ENCODE measurements at regions not wholly inside any gene's neighbourhood (a gene's known extent, or its start where the extent isn't known, plus 50 kb on each side); places are given as distances from the start of the nearest gene placed in this dataset.

DNA sequence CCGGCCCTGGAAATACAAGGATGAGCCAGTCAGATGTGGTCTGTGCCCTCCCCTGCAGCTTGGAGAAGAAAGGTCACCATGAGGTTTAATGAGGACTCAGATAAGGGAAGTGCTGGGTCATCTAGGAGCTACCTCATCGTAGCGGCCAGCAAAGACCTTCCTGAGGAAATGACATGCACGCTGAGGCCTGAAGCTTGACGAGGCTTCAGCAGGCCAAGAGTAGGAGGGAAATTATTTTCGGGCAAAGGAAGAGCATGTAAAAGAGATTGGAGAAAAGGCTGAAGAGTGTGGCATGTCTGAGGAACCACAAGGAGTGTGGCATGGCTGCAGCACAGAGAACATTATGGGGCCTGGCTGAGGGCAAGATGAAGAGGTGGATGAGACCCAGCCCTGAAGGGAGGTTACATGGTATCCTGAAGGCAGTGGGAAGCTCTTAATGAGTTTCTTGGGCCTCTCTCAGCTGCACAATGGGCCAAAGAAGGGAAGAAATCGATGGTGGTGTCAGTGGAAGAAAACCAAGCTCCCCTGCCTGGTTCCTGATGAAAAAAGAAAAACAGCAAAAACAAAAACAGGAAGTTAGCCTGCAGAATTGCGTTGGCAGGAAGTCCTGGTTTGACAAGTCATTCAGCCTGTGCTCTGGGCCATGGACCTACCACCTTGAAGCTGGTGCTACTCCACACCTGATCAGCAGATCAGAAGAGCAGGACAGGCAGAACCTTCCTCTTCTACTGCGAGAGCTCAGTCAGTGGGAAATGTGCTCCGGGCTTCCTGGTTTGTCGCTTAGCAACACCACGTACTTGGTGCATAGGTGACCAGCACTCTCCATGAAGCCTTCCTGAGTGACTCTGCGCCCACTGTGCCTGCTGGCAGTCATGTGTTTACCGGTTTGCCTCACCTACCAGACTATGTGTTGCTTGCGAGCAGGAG, 134.5 kb upstream of the KLF3 start:
- intact Hi-C loops (cut with micrococcal nuclease; ENCODE audit: unreplicated experiment) = no loop called here
- Histone ChIP-seq H3K9me3 (ENCODE audit: low read length) (no peaks in the 10 kb centered on the region), H3K4me2 (ENCODE audit: low read length) (peak overlapping the region; percentile 4; the same call in 1 of the 2 replicates), H4K20me1 (ENCODE audit: insufficient read depth, low read length) (no peaks in the 10 kb centered on the region), H3K9me2 (ENCODE audit: insufficient read depth, low read length) (no peaks in the 10 kb centered on the region), H3K79me2 (ENCODE audit: insufficient read depth, low read depth, low read length) (no peaks in the 10 kb centered on the region), H3K4me3 (ENCODE audit: low read depth, low read length, poor library complexity, severe bottlenecking) (no peak overlapping the region), H2AFZ (ENCODE audit: low read length) (peak overlapping the region; percentile 90), H3K4me1 (ENCODE audit: insufficient read depth, low read length, poor library complexity, severe bottlenecking) (peaks cover 9% of the 10 kb centered on the region), H3K27ac (ENCODE audit: low read depth, low read length, poor library complexity, severe bottlenecking) (no peak overlapping the region), H3K36me3 (ENCODE audit: insufficient read depth, low read length) (no peaks in the 10 kb centered on the region)
- peak; percentile 61 for DNase-seq (ENCODE audit: low spot score)
- ChIA-PET CTCF (ENCODE audit: unreplicated experiment) (no interaction called here), POLR2A (no interaction called here)
- no TSS peak for BruUV-seq (replicated peaks)
- TF ChIP-seq EZH2phosphoT487 (IDR thresholded peaks at IDR 0.05; ENCODE audit: borderline replicate concordance, low read depth, low read length) = no peak
- TF ChIP-seq, protein P1, sequence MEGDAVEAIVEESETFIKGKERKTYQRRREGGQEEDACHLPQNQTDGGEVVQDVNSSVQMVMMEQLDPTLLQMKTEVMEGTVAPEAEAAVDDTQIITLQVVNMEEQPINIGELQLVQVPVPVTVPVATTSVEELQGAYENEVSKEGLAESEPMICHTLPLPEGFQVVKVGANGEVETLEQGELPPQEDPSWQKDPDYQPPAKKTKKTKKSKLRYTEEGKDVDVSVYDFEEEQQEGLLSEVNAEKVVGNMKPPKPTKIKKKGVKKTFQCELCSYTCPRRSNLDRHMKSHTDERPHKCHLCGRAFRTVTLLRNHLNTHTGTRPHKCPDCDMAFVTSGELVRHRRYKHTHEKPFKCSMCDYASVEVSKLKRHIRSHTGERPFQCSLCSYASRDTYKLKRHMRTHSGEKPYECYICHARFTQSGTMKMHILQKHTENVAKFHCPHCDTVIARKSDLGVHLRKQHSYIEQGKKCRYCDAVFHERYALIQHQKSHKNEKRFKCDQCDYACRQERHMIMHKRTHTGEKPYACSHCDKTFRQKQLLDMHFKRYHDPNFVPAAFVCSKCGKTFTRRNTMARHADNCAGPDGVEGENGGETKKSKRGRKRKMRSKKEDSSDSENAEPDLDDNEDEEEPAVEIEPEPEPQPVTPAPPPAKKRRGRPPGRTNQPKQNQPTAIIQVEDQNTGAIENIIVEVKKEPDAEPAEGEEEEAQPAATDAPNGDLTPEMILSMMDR (conservative IDR thresholded peaks at IDR 0.05; ENCODE audit: low read length) = no peak

- H4K20me1 ChIP-seq (ENCODE audit: insufficient read depth, low read length) = no peaks in the 10 kb centered on the region
- no peaks in the 10 kb centered on the region for H3K79me2 ChIP-seq (ENCODE audit: insufficient read depth, low read depth, low read length)
- BruUV-seq (replicated peaks) = no TSS peak
- H2AFZ ChIP-seq (ENCODE audit: low read length) = no peak overlapping the region
- H3K4me2 ChIP-seq (ENCODE audit: low read length) = no peak overlapping the region
- no peaks in the 10 kb centered on the region for H3K36me3 ChIP-seq (ENCODE audit: insufficient read depth, low read length)
- H3K4me1 ChIP-seq (ENCODE audit: insufficient read depth, low read length, poor library complexity, severe bottlenecking) = peaks cover 9% of the 10 kb centered on the region
- DNase-seq (ENCODE audit: low spot score) = no peak
- ChIA-PET POLR2A (no interaction called here), CTCF (ENCODE audit: unreplicated experiment) (no interaction called here)
- no peaks in the 10 kb centered on the region for H3K9me3 ChIP-seq (ENCODE audit: low read length)
- H3K27ac ChIP-seq (ENCODE audit: low read depth, low read length, poor library complexity, severe bottlenecking) = no peak overlapping the region
- no peak overlapping the region for H3K4me3 ChIP-seq (ENCODE audit: low read depth, low read length, poor library complexity, severe bottlenecking)
- intact Hi-C loops (cut with micrococcal nuclease; ENCODE audit: unreplicated experiment) = no loop called here
- no peaks in the 10 kb centered on the region for H3K9me2 ChIP-seq (ENCODE audit: insufficient read depth, low read length)
- TF ChIP-seq EZH2phosphoT487 (IDR thresholded peaks at IDR 0.05; ENCODE audit: borderline replicate concordance, low read depth, low read length) = no peak
- TF ChIP-seq, protein P1 (conservative IDR thresholded peaks at IDR 0.05; ENCODE audit: low read length) = no peak
These were observed 133.5 kb upstream of the KLF3 start for GRCh38 chr4:38530486-38530885.

GRCh38 chr4:38531141-38531727, 132.8 kb upstream of the KLF3 start:
- Histone ChIP-seq H3K9me3 (ENCODE audit: low read length) (no peaks in the 10 kb centered on the region), H2AFZ (ENCODE audit: low read length) (no peak overlapping the region), H4K20me1 (ENCODE audit: insufficient read depth, low read length) (no peaks in the 10 kb centered on the region), H3K36me3 (ENCODE audit: insufficient read depth, low read length) (no peaks in the 10 kb centered on the region), H3K4me2 (ENCODE audit: low read length) (no peak overlapping the region), H3K79me2 (ENCODE audit: insufficient read depth, low read depth, low read length) (no peaks in the 10 kb centered on the region), H3K9me2 (ENCODE audit: insufficient read depth, low read length) (no peaks in the 10 kb centered on the region), H3K27ac (ENCODE audit: low read depth, low read length, poor library complexity, severe bottlenecking) (no peak overlapping the region), H3K4me1 (ENCODE audit: insufficient read depth, low read length, poor library complexity, severe bottlenecking) (peaks cover 9% of the 10 kb centered on the region), H3K4me3 (ENCODE audit: low read depth, low read length, poor library complexity, severe bottlenecking) (no peak overlapping the region)
- no peak for TF ChIP-seq EZH2phosphoT487 (IDR thresholded peaks at IDR 0.05; ENCODE audit: borderline replicate concordance, low read depth, low read length)
- TF ChIP-seq, protein P1 (conservative IDR thresholded peaks at IDR 0.05; ENCODE audit: low read length) = no peak
- CTCF ChIA-PET (ENCODE audit: unreplicated experiment) = no interaction called here
- BruUV-seq (replicated peaks) = no TSS peak
- no peak for DNase-seq (ENCODE audit: low spot score)
- intact Hi-C loops (cut with micrococcal nuclease; ENCODE audit: unreplicated experiment) = no loop called here
- POLR2A ChIA-PET = no interaction called here

All from OCI-LY7 (cell line).